ENCODE measurements at regions not wholly inside any gene's neighbourhood (a gene's known extent, or its start where the extent isn't known, plus 50 kb on each side); places are given as distances from the start of the nearest gene placed in this dataset.

- no peak for TF ChIP-seq CTCF (IDR thresholded peaks at IDR 0.05; ENCODE audit: poor library complexity, severe bottlenecking)
- DNase-seq (ENCODE audit: low spot score) (no peak), ATAC-seq (ENCODE audit: low read depth) (peak; percentile 78)
- no peaks in the 10 kb centered on the region for H3K36me3 ChIP-seq (ENCODE audit: low read depth)
- no peak overlapping the region for H3K27ac ChIP-seq (ENCODE audit: poor library complexity, severe bottlenecking)
- H3K4me1 ChIP-seq (ENCODE audit: insufficient read depth, poor library complexity, severe bottlenecking), result peaks cover 9% of the 10 kb centered on the region
- no peaks in the 10 kb centered on the region for H3K9me3 ChIP-seq (ENCODE audit: severe bottlenecking)
- H3K4me3 ChIP-seq (ENCODE audit: severe bottlenecking), result no peak overlapping the region
- H3K27me3 ChIP-seq (ENCODE audit: insufficient read depth, poor library complexity, severe bottlenecking), result no peaks in the 10 kb centered on the region
Measured at GRCh38 chr1:58861506-58861905, 77.7 kb upstream of the JUN start.

GRCh38 chr1:58862728-58863385, 79.0 kb upstream of the JUN start:
- Histone ChIP-seq H3K9me3 (ENCODE audit: severe bottlenecking) (no peaks in the 10 kb centered on the region), H3K4me1 (ENCODE audit: insufficient read depth, poor library complexity, severe bottlenecking) (peaks cover 14% of the 10 kb centered on the region), H3K4me3 (ENCODE audit: severe bottlenecking) (no peak overlapping the region), H3K36me3 (ENCODE audit: low read depth) (no peaks in the 10 kb centered on the region), H3K27ac (ENCODE audit: poor library complexity, severe bottlenecking) (no peak overlapping the region), H3K27me3 (ENCODE audit: insufficient read depth, poor library complexity, severe bottlenecking) (no peaks in the 10 kb centered on the region)
- ATAC-seq (ENCODE audit: low read depth) (no peak), DNase-seq (ENCODE audit: low spot score) (no peak)
- TF ChIP-seq CTCF (IDR thresholded peaks at IDR 0.05; ENCODE audit: poor library complexity, severe bottlenecking), result no peak

- Histone ChIP-seq H3K36me3 (ENCODE audit: low read depth) (no peaks in the 10 kb centered on the region), H3K27me3 (ENCODE audit: insufficient read depth, poor library complexity, severe bottlenecking) (no peaks in the 10 kb centered on the region), H3K27ac (ENCODE audit: poor library complexity, severe bottlenecking) (no peak overlapping the region), H3K4me3 (ENCODE audit: severe bottlenecking) (no peak overlapping the region), H3K4me1 (ENCODE audit: insufficient read depth, poor library complexity, severe bottlenecking) (peaks cover 14% of the 10 kb centered on the region), H3K9me3 (ENCODE audit: severe bottlenecking) (no peaks in the 10 kb centered on the region)
- no peak for ATAC-seq (ENCODE audit: low read depth)
- no peak for TF ChIP-seq CTCF (IDR thresholded peaks at IDR 0.05; ENCODE audit: poor library complexity, severe bottlenecking)
- DNase-seq (ENCODE audit: low spot score), result no peak
Measured at GRCh38 chr1:58864654-58865053, 80.8 kb upstream of the JUN start.

- no peak overlapping the region for H3K4me3 ChIP-seq (ENCODE audit: severe bottlenecking)
- TF ChIP-seq CTCF (IDR thresholded peaks at IDR 0.05; ENCODE audit: poor library complexity, severe bottlenecking), result no peak
- H3K36me3 ChIP-seq (ENCODE audit: low read depth), result no peaks in the 10 kb centered on the region
- H3K27me3 ChIP-seq (ENCODE audit: insufficient read depth, poor library complexity, severe bottlenecking), result no peaks in the 10 kb centered on the region
- H3K4me1 ChIP-seq (ENCODE audit: insufficient read depth, poor library complexity, severe bottlenecking), result peaks cover 8% of the 10 kb centered on the region
- ATAC-seq (ENCODE audit: low read depth) (no peak), DNase-seq (ENCODE audit: low spot score) (no peak)
- H3K9me3 ChIP-seq (ENCODE audit: severe bottlenecking), result no peaks in the 10 kb centered on the region
- no peak overlapping the region for H3K27ac ChIP-seq (ENCODE audit: poor library complexity, severe bottlenecking)
Measured at GRCh38 chr1:58866578-58866977, 82.7 kb upstream of the JUN start.

- H3K9me3 ChIP-seq (ENCODE audit: severe bottlenecking), result no peaks in the 10 kb centered on the region
- DNase-seq (ENCODE audit: low spot score) (no peak), ATAC-seq (ENCODE audit: low read depth) (no peak)
- H3K27me3 ChIP-seq (ENCODE audit: insufficient read depth, poor library complexity, severe bottlenecking), result no peaks in the 10 kb centered on the region
- no peak overlapping the region for H3K4me3 ChIP-seq (ENCODE audit: severe bottlenecking)
- peaks cover 5% of the 10 kb centered on the region for H3K4me1 ChIP-seq (ENCODE audit: insufficient read depth, poor library complexity, severe bottlenecking)
- no peak for TF ChIP-seq CTCF (IDR thresholded peaks at IDR 0.05; ENCODE audit: poor library complexity, severe bottlenecking)
- H3K27ac ChIP-seq (ENCODE audit: poor library complexity, severe bottlenecking), result no peak overlapping the region
- H3K36me3 ChIP-seq (ENCODE audit: low read depth), result no peaks in the 10 kb centered on the region
Measured at GRCh38 chr1:58869638-58870297, 85.9 kb upstream of the JUN start.
